ENCODE measurements at regions not wholly inside any gene's neighbourhood (a gene's known extent, or its start where the extent isn't known, plus 50 kb on each side); places are given as distances from the start of the nearest gene placed in this dataset.

DNA sequence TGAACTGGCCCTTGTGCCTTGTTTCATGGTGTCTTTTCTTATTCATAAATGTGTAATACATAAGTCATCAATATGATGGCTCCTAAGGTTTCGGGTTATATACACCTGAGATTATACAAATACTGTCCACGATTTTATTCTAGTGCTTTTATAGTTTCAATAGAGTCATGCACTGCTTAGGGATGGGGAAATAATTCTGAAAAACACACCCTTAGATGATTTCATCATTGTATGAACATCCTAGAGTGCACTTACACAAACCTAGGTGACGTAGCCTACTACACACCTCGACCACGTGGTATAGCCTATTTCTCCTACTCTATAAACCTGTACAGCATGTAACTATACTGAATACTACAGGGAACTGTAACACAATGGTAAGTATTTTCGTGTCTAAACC, 988.8 kb upstream of the NR2F2 start:
- DNase-seq (ENCODE audit: low spot score): no peak

DNA sequence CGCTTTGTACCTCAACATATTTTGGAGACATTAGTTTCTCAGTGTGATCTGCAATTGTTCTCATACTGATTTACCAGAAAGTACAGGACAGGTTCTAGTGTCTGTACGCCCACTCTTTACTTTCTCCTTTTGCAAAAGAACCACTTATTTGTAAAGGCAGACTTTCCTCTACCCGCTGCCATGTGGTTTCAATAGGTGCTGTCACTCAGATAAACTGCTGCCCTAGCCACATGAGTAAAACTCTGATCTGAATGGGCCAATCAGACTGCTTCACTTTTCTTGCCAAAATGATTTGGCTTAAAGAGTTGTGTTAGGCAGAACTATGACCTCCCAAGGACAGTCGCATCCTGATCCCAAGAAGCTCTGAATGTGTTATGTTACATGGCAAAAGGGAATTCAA, 984.6 kb upstream of the NR2F2 start:
- in situ Hi-C loops (cut with MboI; ENCODE audit: low sequenced_read_pairs, unreplicated experiment): no loop called here
- no peak for TF ChIP-seq CTCF (IDR thresholded peaks at IDR 0.05; ENCODE audit: borderline replicate concordance, control extremely low read depth, extremely low read depth, insufficient read depth, missing control alignments)
- no peak for DNase-seq (ENCODE audit: low spot score)

More for the DNA sequence above, 988.8 kb upstream of the NR2F2 start:
- in situ Hi-C loops (cut with MboI; ENCODE audit: low sequenced_read_pairs, unreplicated experiment): no loop called here
- no peak for TF ChIP-seq CTCF (IDR thresholded peaks at IDR 0.05; ENCODE audit: borderline replicate concordance, control extremely low read depth, extremely low read depth, insufficient read depth, missing control alignments)

- DNase-seq (ENCODE audit: low spot score): no peak
- TF ChIP-seq CTCF (IDR thresholded peaks at IDR 0.05; ENCODE audit: borderline replicate concordance, control extremely low read depth, extremely low read depth, insufficient read depth, missing control alignments): no peak
- in situ Hi-C loops (cut with MboI; ENCODE audit: low sequenced_read_pairs, unreplicated experiment): no loop called here
Observed at GRCh38 chr15:95346721-95347475, 983.6 kb upstream of the NR2F2 start.

DNA sequence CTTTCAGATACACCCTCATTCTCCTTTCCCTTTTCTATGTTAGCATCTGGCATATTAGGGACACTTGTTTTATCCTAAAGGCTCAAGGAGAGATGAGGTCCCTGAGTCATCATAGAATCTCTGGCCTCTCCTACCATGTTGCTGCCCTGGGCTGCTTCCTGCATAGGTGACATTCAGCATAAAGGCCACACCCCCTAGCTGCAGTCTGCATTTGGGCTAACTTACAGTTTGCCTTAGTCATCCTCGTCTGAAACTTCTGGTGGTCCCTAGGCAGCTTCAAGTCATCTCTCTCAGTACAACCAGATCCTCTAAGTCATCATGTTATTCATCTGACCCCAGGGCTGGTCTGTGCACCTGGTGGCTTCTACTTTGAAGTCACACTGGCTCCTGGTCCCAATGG, 982.7 kb upstream of the NR2F2 start:
- in situ Hi-C loops (cut with MboI; ENCODE audit: low sequenced_read_pairs, unreplicated experiment): no loop called here
- TF ChIP-seq CTCF (IDR thresholded peaks at IDR 0.05; ENCODE audit: borderline replicate concordance, control extremely low read depth, extremely low read depth, insufficient read depth, missing control alignments): no peak
- DNase-seq (ENCODE audit: low spot score): no peak

DNA sequence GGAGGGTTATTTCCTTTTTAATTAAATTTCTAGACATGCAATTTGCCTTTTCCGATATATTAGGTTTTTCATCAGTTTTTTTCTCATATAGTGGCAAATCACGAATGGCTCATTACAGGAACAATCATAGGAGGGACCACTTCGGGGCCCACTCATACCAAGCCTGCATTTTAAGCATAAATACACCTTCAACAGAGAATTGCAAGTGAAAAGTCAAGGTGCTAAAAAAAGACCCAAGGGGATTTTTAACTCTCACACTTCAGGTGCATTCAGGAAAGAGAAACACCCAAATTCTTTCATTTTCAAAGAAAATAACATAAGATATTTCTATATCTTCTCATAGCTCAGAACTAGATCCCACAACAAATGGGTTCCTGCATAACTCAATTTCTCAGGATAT, 979.6 kb upstream of the NR2F2 start:
- no peak for TF ChIP-seq CTCF (IDR thresholded peaks at IDR 0.05; ENCODE audit: borderline replicate concordance, control extremely low read depth, extremely low read depth, insufficient read depth, missing control alignments)
- in situ Hi-C loops (cut with MboI; ENCODE audit: low sequenced_read_pairs, unreplicated experiment): no loop called here
- no peak for DNase-seq (ENCODE audit: low spot score)

- in situ Hi-C loops (cut with MboI; ENCODE audit: low sequenced_read_pairs, unreplicated experiment): no loop called here
- no peak for TF ChIP-seq CTCF (IDR thresholded peaks at IDR 0.05; ENCODE audit: borderline replicate concordance, control extremely low read depth, extremely low read depth, insufficient read depth, missing control alignments)
- DNase-seq (ENCODE audit: low spot score): no peak
Observed at GRCh38 chr15:95352631-95353187, 977.8 kb upstream of the NR2F2 start.
